GM21423 (cell line): ENCODE measurements at regions not wholly inside any gene's neighbourhood (a gene's known extent, or its start where the extent isn't known, plus 50 kb on each side); places are given as distances from the start of the nearest gene placed in this dataset.
"Not testable (repeated sequence)": the region's sequence is repeated elsewhere in the genome, so short reads cannot be mapped to it uniquely, and the experiment has no call there.

Experiments
- ATAC-seq: cut with Tn5 transposase; IDR thresholded peaks from one replicate; pipeline ENCODE4 v1.9.1; 2021; ENCODE audit warnings: mild to moderate bottlenecking, moderate library complexity; ENCODE audit not compliant: unreplicated experiment

DNA sequence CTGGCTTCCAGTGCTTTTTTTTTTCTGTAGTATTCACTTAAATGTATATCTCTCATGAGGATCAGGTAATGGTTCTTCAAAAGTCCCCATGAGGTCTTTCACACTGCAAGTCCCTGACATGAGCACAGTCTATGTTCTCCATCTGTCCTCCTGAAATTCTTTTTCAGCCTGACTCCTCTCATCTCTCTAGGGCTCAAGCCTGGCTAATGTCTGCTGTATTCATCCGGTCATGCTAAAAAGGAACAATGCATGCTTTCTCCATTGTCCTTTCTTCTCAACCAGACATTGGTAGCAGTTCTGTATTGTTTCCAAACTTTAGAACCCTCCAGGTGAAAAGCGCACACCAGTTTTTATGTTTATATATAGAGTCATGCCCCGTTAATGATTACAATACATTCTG, 368.3 kb upstream of the OLFM3 start:
- no peak for ATAC-seq

- ATAC-seq, result no peak
Observed at GRCh38 chr1:102336602-102337001, 339.9 kb upstream of the OLFM3 start.

DNA sequence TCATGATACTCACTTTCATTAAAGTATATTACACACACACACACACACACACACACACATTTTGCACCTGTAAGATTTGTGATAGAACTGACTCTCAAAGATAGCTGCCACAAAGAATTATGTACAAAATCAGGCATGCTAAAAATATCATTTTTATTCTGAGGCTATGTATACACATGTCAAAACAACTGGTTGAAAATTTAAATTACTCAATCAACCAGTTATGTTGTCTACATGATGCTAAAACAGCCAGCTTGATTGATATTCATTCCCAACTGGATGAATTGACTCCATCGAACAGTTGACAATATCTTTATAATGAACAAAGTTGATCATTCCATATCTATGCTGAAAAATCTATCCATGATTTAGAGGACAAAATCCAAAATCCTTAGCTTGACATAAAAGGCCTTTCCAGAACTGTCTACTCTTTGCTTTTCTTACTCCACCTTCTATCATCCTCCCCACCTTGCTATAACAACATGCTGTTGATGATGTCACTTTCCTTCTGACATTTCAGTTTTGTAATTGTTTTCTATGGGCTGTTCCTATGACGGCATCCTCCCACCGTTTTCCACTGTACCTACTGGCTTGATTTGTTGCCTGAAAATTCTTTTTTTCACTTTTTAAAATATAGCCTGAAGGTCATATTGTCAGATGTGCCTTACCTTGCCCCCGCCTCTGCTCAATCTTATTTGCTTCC, 321.5 kb upstream of the OLFM3 start:
- no peak for ATAC-seq

GRCh38 chr1:102315096-102315495, 318.4 kb upstream of the OLFM3 start:
- ATAC-seq, result no peak

DNA sequence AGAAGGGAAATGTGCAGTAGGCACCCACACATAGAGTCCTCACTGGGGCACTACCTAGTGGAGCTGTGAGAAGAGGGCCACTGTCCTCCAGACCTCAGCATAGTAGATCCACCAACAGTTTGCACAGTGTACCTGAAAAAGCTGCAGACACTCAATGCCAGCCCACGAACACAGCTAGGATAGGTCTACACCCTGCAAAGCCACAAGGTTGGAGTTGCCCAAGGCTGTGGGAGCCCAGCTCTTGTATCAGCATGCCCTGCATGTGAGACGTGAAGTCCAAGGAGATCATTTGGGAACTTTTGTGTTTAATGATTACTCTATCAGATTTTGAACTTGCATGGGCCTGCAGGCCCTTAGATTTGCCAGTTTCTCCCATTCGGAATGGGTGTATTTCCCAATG, 299.4 kb upstream of the OLFM3 start:
- ATAC-seq, result no peak

- ATAC-seq, result no peak
Observed at GRCh38 chr1:102282955-102283354, 286.2 kb upstream of the OLFM3 start.

- no peak for ATAC-seq
Observed at GRCh38 chr1:102262994-102263393, 266.3 kb upstream of the OLFM3 start.

DNA sequence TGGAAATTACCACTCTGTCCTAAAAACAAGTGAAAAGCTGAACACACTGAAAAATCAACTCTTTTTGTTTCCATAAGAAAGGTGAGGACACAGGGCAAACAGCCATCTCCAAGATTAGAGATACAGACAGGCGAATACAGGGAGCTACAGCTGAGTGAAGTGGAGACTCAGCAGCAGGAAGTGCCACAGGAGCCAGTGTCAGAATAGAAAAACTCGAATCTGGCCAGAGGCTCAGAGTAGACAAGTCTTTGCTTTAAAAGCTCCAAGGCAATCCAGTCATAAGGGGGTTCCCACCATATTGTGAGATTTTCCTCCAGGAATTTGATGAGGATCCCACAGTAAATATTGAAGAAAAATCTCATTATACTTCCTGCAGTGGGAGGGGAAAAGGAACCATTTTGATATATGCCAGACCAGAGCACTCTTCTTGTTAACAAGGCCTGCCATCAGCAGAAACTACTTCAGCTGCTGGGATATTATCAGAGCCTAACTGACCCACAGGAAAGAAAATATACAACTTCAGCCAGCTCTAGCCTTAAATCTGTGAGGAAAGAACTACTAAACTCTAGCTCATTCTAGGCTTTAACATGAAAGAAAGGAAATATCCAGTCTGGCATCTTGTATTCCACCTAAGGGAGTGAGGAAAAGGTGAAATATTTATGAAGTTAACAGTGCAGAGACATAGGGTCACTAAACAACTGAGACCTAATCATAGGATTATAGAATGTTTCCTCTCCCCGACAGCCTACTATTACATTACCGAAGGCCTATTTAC, 256.2 kb upstream of the OLFM3 start:
- no peak for ATAC-seq

- peak; percentile 65 for ATAC-seq
Observed at GRCh38 chr1:102241431-102242338, 245.0 kb upstream of the OLFM3 start.

DNA sequence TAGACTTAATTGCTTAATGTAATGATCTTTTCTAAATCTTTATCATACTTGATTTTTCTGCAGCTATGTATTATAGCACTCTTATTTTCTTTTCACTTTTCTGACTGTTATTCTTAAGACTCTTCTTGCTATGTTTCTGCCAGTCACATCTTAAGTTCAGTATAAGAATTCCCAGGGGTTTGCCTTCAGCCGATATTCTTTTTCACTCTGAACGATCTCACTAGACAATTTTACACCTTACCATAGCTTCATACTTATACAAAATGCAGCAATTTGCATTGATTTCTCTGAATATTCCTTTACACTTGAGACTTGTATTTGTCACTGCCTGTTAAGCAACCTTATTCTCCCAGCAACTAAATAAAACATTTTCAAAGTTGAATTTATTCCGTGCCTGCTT, 242.5 kb upstream of the OLFM3 start:
- no peak for ATAC-seq

DNA sequence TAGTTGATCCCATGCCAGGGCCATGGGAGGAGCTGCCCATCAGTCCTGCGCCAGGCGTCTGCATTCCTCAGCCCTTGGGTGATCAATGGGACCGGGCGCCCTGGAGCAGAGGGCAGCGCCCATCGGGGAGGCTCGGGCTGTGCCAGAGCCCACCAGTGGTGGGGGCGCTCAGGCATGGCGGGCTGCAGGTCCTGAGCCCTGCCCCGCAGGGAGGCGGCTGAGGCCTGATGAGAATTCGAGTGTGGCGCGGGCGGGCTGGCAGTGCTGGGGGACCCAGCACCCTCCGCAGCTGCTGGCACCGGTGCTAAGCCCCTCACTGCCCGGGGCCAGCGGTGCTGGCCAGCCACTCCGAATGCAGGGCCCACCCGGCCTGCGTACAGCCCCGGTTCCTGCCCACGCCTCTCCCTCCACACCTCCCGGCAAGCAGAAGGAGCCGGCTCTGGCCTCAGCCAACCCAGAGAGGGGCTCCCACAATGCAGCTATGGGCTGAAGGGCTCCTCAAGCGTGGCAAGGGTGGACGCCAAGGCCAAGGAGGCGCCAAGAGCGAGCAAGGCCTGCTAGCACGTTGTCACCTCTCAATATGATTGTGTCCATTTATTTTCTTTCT, 238.1 kb upstream of the OLFM3 start:
- no peak for ATAC-seq

DNA sequence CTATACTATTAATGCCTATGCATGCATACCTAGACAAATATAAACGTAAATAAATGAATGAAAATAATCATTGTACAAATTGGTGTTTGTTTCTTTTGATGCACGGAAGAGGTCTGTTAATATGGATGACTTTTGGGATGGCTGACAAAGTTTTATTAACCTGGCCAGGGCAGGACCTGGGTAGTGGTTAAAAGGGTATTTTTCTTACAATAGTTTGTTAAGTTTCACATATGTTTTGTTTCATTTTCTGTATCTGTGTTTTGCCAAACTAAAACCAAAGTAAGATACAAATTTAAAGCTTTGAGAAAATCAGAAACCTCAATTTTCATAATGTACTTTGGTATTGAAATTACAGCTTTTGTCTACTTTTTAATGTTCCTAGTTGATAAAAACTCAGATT, 222.7 kb upstream of the OLFM3 start:
- ATAC-seq, result peak; percentile 67

GRCh38 chr1:102210891-102211290, 214.2 kb upstream of the OLFM3 start:
- not testable (repeated sequence) for ATAC-seq

DNA sequence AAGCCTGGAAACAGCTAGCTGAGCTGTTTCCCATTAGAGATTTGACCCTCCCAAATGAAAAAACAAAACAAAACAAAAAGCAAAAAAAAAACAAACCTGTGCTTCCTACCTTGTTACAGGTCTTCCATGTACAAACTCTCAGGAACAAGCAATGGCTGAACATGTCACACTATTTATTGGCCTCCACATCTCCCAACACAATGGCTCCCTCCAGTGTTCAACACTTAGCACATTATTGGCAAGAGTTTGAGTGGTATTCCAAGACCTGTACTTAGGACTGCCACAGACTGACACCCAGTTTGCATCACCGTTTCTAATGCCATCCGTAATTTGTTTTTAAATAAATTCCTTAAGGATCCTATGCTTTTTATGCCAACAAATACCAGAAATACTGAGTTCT, 195.0 kb upstream of the OLFM3 start:
- ATAC-seq, result no peak

GRCh38 chr1:102190429-102190828, 193.7 kb upstream of the OLFM3 start:
- no peak for ATAC-seq

DNA sequence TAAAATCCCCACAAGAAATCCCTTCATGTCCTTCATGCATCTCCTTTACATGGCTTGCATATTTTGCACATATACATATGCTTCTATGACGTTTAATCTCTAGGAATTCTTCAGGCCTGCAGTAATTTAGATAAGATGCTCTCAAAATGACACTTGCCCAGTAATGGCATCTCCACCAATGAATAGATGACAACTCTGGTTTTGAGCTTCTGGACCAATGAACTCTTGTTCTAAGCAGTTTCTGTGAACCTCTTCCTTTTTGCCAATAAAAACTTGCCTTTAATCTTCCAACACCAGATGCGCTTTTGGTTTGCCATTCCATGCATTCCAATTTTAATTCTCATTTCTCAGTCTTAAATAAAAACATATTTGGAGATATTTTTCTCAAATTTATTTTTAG, 189.8 kb upstream of the OLFM3 start:
- ATAC-seq, result no peak

DNA sequence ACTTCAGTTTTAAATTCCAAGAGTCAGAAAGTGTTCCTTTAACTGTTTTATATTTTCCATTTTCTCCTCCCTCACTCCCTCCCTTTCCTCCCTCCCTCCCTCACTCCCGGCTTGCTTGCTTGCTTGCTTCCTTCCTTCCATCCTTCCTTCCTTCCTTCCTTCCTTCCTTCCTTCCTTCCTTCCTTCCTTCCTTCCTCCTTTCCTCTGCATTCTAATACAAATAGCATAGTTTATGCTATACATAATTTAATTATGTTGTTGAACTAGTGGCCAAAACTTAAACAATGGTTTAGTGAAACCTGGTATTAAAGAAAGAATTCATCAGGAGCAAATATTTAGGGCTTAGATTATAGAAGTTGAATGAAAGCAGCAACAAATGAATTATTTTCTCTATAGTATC, 188.5 kb upstream of the OLFM3 start:
- no peak for ATAC-seq

- no peak for ATAC-seq
Observed at GRCh38 chr1:102184477-102184876, 187.8 kb upstream of the OLFM3 start.

- no peak for ATAC-seq
Observed at GRCh38 chr1:102183711-102184110, 187.0 kb upstream of the OLFM3 start.

- ATAC-seq, result no peak
Observed at GRCh38 chr1:102182603-102183260, 186.0 kb upstream of the OLFM3 start.

DNA sequence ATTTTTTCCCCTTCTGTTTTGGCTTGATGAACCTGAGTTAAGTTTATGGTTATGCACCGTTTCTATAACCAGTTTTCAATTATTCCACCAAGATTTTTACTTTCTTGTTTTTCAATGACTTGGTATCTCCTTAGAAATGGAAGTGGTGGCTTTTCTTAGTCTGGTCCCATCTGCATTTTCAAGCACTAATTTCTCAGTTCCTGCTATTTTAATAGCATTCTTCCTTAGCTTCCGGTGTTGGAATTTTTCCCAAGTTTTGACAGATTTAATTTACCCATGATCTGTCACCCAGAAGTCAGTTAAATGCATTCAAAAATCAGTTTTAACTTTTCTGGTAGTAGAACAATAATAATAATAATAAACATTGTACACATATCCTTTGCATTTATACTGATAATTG, 184.6 kb upstream of the OLFM3 start:
- no peak for ATAC-seq
